ENCODE measurements at regions not wholly inside any gene's neighbourhood (a gene's known extent, or its start where the extent isn't known, plus 50 kb on each side); places are given as distances from the start of the nearest gene placed in this dataset.

- no peak for DNase-seq (ENCODE audit: low spot score)
- Mint-ChIP-seq H3K27me3 (ENCODE audit: low read depth) (no peaks in the 10 kb centered on the region), H3K4me1 (ENCODE audit: low read depth) (no peaks in the 10 kb centered on the region), H3K27ac (no peak overlapping the region), H3K4me3 (no peak overlapping the region), H3K9me3 (peaks cover 21% of the 10 kb centered on the region), H3K36me3 (ENCODE audit: low read depth) (no peaks in the 10 kb centered on the region)
Observed at GRCh38 chr11:80009081-80009480, 568.3 kb upstream of the TENM4 start.

GRCh38 chr11:80007616-80008015 lies 566.8 kb upstream of the TENM4 start:
- no peak overlapping the region for H3K4me3 Mint-ChIP-seq
- no peaks in the 10 kb centered on the region for H3K4me1 Mint-ChIP-seq (ENCODE audit: low read depth)
- H3K36me3 Mint-ChIP-seq (ENCODE audit: low read depth) = no peaks in the 10 kb centered on the region
- no peak overlapping the region for H3K27ac Mint-ChIP-seq
- H3K9me3 Mint-ChIP-seq = peaks cover 26% of the 10 kb centered on the region
- no peak for DNase-seq (ENCODE audit: low spot score)
- H3K27me3 Mint-ChIP-seq (ENCODE audit: low read depth) = no peaks in the 10 kb centered on the region

GRCh38 chr11:79990141-79990540 lies 549.3 kb upstream of the TENM4 start:
- Mint-ChIP-seq H3K27ac (no peak overlapping the region), H3K4me1 (ENCODE audit: low read depth) (no peaks in the 10 kb centered on the region), H3K4me3 (no peak overlapping the region), H3K9me3 (no peaks in the 10 kb centered on the region), H3K27me3 (ENCODE audit: low read depth) (no peaks in the 10 kb centered on the region), H3K36me3 (ENCODE audit: low read depth) (no peaks in the 10 kb centered on the region)
- no peak for DNase-seq (ENCODE audit: low spot score)

- no peak overlapping the region for H3K27ac Mint-ChIP-seq
- H3K9me3 Mint-ChIP-seq = peaks cover 5% of the 10 kb centered on the region
- no peak overlapping the region for H3K4me3 Mint-ChIP-seq
- no peaks in the 10 kb centered on the region for H3K4me1 Mint-ChIP-seq (ENCODE audit: low read depth)
- no peak for DNase-seq (ENCODE audit: low spot score)
- H3K27me3 Mint-ChIP-seq (ENCODE audit: low read depth) = no peaks in the 10 kb centered on the region
- no peaks in the 10 kb centered on the region for H3K36me3 Mint-ChIP-seq (ENCODE audit: low read depth)
Observed at GRCh38 chr11:79982185-79982584, 541.4 kb upstream of the TENM4 start.

GRCh38 chr11:79980916-79981315 lies 540.1 kb upstream of the TENM4 start:
- no peaks in the 10 kb centered on the region for H3K4me1 Mint-ChIP-seq (ENCODE audit: low read depth)
- H3K27ac Mint-ChIP-seq = no peak overlapping the region
- peaks cover 5% of the 10 kb centered on the region for H3K9me3 Mint-ChIP-seq
- no peaks in the 10 kb centered on the region for H3K27me3 Mint-ChIP-seq (ENCODE audit: low read depth)
- DNase-seq (ENCODE audit: low spot score) = no peak
- no peak overlapping the region for H3K4me3 Mint-ChIP-seq
- H3K36me3 Mint-ChIP-seq (ENCODE audit: low read depth) = no peaks in the 10 kb centered on the region

GRCh38 chr11:79973721-79974617 lies 533.1 kb upstream of the TENM4 start:
- Mint-ChIP-seq H3K4me3 (no peak overlapping the region), H3K9me3 (peaks cover 4% of the 10 kb centered on the region), H3K4me1 (ENCODE audit: low read depth) (no peaks in the 10 kb centered on the region), H3K36me3 (ENCODE audit: low read depth) (no peaks in the 10 kb centered on the region), H3K27ac (no peak overlapping the region), H3K27me3 (ENCODE audit: low read depth) (no peaks in the 10 kb centered on the region)
- no peak for DNase-seq (ENCODE audit: low spot score)

- H3K36me3 Mint-ChIP-seq (ENCODE audit: low read depth) = no peaks in the 10 kb centered on the region
- H3K9me3 Mint-ChIP-seq = peaks cover 4% of the 10 kb centered on the region
- no peak overlapping the region for H3K4me3 Mint-ChIP-seq
- H3K27me3 Mint-ChIP-seq (ENCODE audit: low read depth) = no peaks in the 10 kb centered on the region
- no peak overlapping the region for H3K27ac Mint-ChIP-seq
- no peak for DNase-seq (ENCODE audit: low spot score)
- no peaks in the 10 kb centered on the region for H3K4me1 Mint-ChIP-seq (ENCODE audit: low read depth)
Observed at GRCh38 chr11:79971255-79971654, 530.4 kb upstream of the TENM4 start.

GRCh38 chr11:79966592-79966991 lies 525.8 kb upstream of the TENM4 start:
- Mint-ChIP-seq H3K27ac (no peak overlapping the region), H3K27me3 (ENCODE audit: low read depth) (no peaks in the 10 kb centered on the region), H3K9me3 (peaks cover 4% of the 10 kb centered on the region), H3K4me3 (no peak overlapping the region), H3K4me1 (ENCODE audit: low read depth) (no peaks in the 10 kb centered on the region), H3K36me3 (ENCODE audit: low read depth) (no peaks in the 10 kb centered on the region)
- DNase-seq (ENCODE audit: low spot score) = no peak

- Mint-ChIP-seq H3K27ac (no peak overlapping the region), H3K4me1 (ENCODE audit: low read depth) (no peaks in the 10 kb centered on the region), H3K4me3 (no peak overlapping the region), H3K36me3 (ENCODE audit: low read depth) (no peaks in the 10 kb centered on the region), H3K27me3 (ENCODE audit: low read depth) (no peaks in the 10 kb centered on the region), H3K9me3 (peaks cover 15% of the 10 kb centered on the region)
- no peak for DNase-seq (ENCODE audit: low spot score)
Observed at GRCh38 chr11:79963856-79964645, 523.2 kb upstream of the TENM4 start.

GRCh38 chr11:79960461-79960860 lies 519.6 kb upstream of the TENM4 start:
- H3K36me3 Mint-ChIP-seq (ENCODE audit: low read depth) = no peaks in the 10 kb centered on the region
- no peak overlapping the region for H3K27ac Mint-ChIP-seq
- H3K27me3 Mint-ChIP-seq (ENCODE audit: low read depth) = no peaks in the 10 kb centered on the region
- H3K9me3 Mint-ChIP-seq = peaks cover 25% of the 10 kb centered on the region
- no peaks in the 10 kb centered on the region for H3K4me1 Mint-ChIP-seq (ENCODE audit: low read depth)
- DNase-seq (ENCODE audit: low spot score) = no peak
- H3K4me3 Mint-ChIP-seq = no peak overlapping the region

GRCh38 chr11:79959318-79959717 lies 518.5 kb upstream of the TENM4 start:
- Mint-ChIP-seq H3K27me3 (ENCODE audit: low read depth) (no peaks in the 10 kb centered on the region), H3K4me3 (no peak overlapping the region), H3K36me3 (ENCODE audit: low read depth) (no peaks in the 10 kb centered on the region), H3K4me1 (ENCODE audit: low read depth) (no peaks in the 10 kb centered on the region), H3K27ac (no peak overlapping the region), H3K9me3 (peaks cover 25% of the 10 kb centered on the region)
- no peak for DNase-seq (ENCODE audit: low spot score)

- DNase-seq (ENCODE audit: low spot score) = no peak
- H3K27ac Mint-ChIP-seq = no peak overlapping the region
- H3K36me3 Mint-ChIP-seq (ENCODE audit: low read depth) = no peaks in the 10 kb centered on the region
- H3K4me1 Mint-ChIP-seq (ENCODE audit: low read depth) = no peaks in the 10 kb centered on the region
- peaks cover 25% of the 10 kb centered on the region for H3K9me3 Mint-ChIP-seq
- no peaks in the 10 kb centered on the region for H3K27me3 Mint-ChIP-seq (ENCODE audit: low read depth)
- H3K4me3 Mint-ChIP-seq = no peak overlapping the region
Observed at GRCh38 chr11:79957702-79958101, 516.9 kb upstream of the TENM4 start.

GRCh38 chr11:79956061-79956460 lies 515.2 kb upstream of the TENM4 start:
- Mint-ChIP-seq H3K9me3 (peaks cover 25% of the 10 kb centered on the region), H3K36me3 (ENCODE audit: low read depth) (no peaks in the 10 kb centered on the region), H3K4me3 (no peak overlapping the region), H3K27me3 (ENCODE audit: low read depth) (no peaks in the 10 kb centered on the region), H3K4me1 (ENCODE audit: low read depth) (no peaks in the 10 kb centered on the region), H3K27ac (no peak overlapping the region)
- no peak for DNase-seq (ENCODE audit: low spot score)

GRCh38 chr11:79953629-79954028 lies 512.8 kb upstream of the TENM4 start:
- no peaks in the 10 kb centered on the region for H3K27me3 Mint-ChIP-seq (ENCODE audit: low read depth)
- no peak overlapping the region for H3K4me3 Mint-ChIP-seq
- DNase-seq (ENCODE audit: low spot score) = no peak
- H3K9me3 Mint-ChIP-seq = peaks cover 6% of the 10 kb centered on the region
- H3K36me3 Mint-ChIP-seq (ENCODE audit: low read depth) = no peaks in the 10 kb centered on the region
- H3K4me1 Mint-ChIP-seq (ENCODE audit: low read depth) = no peaks in the 10 kb centered on the region
- H3K27ac Mint-ChIP-seq = no peak overlapping the region

Data from T-helper 2 cell treated with Interferon-gamma antibody and Interleukin-4, amounts not matched to agents 5 μg/mL and 100 μg/mL, for 36 hours (primary cell).